GM13976 (cell line): ENCODE measurements at regions not wholly inside any gene's neighbourhood (a gene's known extent, or its start where the extent isn't known, plus 50 kb on each side); places are given as distances from the start of the nearest gene placed in this dataset.
"Not testable (repeated sequence)": the region's sequence is repeated elsewhere in the genome, so short reads cannot be mapped to it uniquely, and the experiment has no call there.

Source experiments
- DNase-seq: peaks from one replicate; pipeline ENCODE4 v3.0.0; 2012; ENCODE audit warnings: low spot score
- in situ Hi-C: fragments of 300-500 bp; cut with MboI; formaldehyde crosslinking; loops from one replicate; pipeline ENCODE4 v1.12.0; 2022; ENCODE audit warnings: low sequenced_read_pairs, mixed read lengths, inconsistent platforms; ENCODE audit not compliant: unreplicated experiment
- TF ChIP-seq, protein P1 (sequence below): IDR thresholded peaks from 2 replicates; pipeline ENCODE4 v1.5.1; 2012; ENCODE audit warnings: borderline replicate concordance, mild to moderate bottlenecking; ENCODE audit not compliant: insufficient read depth; ENCODE audit errors: extremely low read depth, missing control alignments, control extremely low read depth

DNA sequence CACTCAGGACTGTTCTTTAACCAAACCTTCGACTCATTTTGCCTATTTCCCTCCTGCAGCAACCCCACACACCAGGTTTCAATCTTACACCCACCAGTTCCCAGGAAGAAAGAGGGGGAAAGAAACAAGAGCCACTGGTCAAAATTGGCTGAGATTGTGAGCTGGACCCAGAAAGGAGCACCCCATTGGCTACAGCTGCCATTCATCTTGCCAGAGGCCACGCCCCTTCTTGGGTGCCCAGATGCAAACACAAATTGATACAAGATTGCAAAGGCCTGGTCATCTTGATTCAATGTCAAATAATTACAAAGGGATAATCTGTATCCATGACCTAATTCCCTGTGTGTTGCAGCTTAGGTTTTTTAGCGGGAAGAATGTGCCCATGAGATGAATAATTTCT is 258.4 kb downstream of the LIG4 start:
- no peak for DNase-seq
- TF ChIP-seq, protein P1, sequence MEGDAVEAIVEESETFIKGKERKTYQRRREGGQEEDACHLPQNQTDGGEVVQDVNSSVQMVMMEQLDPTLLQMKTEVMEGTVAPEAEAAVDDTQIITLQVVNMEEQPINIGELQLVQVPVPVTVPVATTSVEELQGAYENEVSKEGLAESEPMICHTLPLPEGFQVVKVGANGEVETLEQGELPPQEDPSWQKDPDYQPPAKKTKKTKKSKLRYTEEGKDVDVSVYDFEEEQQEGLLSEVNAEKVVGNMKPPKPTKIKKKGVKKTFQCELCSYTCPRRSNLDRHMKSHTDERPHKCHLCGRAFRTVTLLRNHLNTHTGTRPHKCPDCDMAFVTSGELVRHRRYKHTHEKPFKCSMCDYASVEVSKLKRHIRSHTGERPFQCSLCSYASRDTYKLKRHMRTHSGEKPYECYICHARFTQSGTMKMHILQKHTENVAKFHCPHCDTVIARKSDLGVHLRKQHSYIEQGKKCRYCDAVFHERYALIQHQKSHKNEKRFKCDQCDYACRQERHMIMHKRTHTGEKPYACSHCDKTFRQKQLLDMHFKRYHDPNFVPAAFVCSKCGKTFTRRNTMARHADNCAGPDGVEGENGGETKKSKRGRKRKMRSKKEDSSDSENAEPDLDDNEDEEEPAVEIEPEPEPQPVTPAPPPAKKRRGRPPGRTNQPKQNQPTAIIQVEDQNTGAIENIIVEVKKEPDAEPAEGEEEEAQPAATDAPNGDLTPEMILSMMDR = no peak
- in situ Hi-C loops = no loop called here

DNA sequence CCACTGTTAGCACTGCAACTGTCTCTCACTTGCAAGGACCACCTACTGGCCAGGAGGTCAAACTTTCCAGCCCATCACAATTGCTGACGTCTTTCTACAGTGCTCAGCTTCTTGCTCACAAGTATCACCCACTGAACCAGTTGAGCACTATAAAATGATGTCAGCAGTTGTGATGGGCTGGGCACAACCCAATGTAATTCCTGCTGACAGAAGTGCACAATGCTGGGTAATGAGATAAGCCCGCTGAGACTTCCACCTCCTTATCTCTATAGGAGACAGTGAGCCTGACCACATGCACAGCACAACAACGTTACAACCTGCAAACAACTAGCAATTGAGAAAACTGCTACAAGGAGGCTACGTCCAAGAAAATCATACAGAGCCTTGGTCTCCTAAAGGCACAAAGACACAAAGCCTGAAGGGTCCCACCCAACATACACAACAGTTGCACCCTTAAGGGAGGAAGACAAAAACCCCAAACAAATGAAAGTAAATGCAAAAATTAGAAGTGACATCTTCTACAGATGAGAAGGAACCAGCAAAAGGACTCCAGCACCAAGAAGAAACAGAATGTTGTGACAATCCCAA is 273.2 kb downstream of the LIG4 start:
- no peak for DNase-seq
- TF ChIP-seq, protein P1 = no peak
- in situ Hi-C loops = no loop called here

DNA sequence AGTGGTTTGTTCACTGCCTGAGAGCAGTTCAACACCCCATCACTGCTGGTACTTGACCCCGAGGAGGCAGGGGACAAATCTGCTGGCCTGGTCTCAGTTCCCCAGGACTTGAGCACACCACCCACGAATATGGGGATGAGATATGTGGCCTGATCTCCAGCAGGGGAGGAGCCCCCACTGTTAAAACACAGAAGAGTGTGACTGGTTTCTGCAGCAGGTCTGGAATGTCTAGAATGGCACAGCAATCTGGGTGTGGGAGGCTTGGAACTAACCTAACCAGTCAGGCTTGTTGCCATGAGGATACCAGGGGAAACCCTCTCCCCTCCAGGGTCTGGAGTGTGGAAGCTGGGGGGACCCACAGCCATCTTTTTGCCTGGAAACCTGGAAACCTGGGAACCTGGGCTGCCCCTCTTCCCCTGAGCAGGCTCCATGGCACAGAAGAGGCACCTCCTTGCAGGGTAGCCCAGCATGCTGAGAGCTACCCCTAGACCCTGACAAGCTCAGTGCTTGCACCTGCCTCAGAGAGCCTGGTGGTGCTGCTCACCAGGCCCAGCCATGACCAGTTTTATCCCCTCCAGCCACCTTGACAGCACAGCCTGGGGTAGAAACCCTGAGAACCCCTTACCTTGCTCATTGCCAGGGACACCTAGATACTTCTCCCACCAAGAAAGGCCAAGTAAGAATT is 273.8 kb downstream of the LIG4 start:
- DNase-seq = no peak
- TF ChIP-seq, protein P1 = no peak
- in situ Hi-C loops = no loop called here

DNA sequence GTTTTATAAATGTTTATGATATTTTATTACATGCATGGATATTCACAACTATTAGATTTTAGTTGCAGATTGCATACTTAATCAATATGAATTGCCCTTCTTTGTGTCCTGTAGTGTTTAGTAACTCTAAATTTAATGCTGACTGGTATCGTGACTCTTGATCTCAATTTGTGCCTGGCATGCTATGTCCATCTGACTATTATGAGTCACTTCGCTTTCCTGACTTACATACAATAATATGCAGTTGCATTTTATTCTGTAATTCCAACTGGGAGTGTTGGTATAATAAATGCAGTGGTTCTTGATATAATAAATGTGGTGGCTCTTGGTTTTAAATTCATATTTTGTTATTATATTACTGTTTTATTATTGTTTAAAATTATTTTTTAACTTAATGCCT is 277.5 kb downstream of the LIG4 start:
- TF ChIP-seq, protein P1 = no peak
- in situ Hi-C loops = no loop called here
- no peak for DNase-seq

DNA sequence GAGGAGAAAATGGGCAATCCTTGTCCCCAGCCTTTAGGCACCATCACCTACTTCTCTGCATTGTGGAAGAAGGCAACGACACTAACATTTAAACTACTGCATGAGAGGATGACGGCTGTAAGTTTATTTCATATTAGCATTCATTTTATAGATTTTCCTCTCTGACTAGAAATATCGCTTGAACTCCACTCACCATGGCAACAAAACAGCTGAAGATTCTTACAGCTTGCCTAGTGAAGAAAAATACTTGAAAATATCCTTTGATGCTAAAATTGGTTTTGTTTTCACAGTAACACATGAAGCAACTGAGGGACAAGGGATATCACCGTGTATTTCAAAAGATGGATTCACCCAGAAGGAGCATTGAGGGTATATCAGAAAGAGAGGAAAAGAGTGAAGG is 284.3 kb downstream of the LIG4 start:
- DNase-seq = no peak
- TF ChIP-seq, protein P1 = no peak
- in situ Hi-C loops = no loop called here

DNA sequence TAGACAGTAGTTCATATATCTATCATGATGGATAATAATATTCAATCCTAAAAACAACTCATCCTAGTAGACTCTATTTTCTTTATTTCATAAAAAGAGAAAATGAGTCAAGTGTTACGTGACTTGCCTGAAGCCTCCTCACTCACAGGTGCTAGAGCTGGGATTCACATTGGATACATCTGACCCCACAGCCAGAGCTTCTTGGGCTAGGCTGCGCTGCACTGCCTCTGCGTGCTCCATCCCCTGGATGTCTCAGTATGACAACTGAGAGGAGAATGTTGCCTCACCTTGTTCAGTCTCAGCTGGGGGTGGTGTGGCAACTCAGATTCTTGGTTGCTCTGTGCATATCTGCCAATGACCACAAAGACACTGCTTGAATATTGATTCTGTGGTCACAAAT is 286.6 kb downstream of the LIG4 start:
- TF ChIP-seq, protein P1 = no peak
- in situ Hi-C loops = no loop called here

DNA sequence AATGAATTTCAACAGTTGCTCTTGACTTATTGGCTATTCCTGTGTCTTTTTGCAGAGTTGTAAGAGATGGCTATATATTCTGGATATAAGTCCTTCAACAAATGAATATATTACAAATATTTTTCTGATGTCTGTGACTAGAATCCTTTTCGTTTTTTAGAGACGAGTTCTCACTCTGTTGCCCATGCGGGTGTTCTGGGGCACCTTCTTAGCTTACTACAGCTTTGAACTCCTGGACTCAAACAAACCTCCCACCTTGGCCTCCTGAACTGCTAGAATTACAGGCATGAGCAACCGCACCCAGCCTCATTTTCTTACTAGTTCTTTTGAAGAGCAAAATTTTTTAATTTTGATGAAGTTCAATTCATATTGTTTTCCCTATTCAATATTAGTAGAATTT is 287.8 kb downstream of the LIG4 start:
- TF ChIP-seq, protein P1 = no peak
- in situ Hi-C loops = no loop called here
- DNase-seq = no peak

More for the DNA sequence above, 286.6 kb downstream of the LIG4 start:
- no peak for DNase-seq

DNA sequence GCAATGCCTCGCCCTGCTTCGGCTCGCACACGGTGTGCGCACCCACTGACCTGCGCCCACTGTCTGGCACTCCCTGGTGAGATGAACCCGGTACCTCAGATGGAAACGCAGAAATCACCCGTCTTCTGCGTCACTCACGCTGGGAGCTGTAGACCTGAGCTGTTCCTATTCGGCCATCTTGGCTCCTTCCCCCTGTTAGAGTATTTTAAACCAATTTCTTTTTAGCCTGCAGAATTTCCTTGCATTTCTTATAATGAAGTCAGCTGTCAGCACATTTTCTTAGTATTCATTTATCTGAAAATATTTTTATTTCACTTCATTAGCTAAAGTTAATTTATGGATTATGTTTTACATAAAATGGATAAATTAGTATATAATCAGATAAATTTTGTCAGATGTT is 288.8 kb downstream of the LIG4 start:
- DNase-seq, in situ Hi-C loops: not testable (repeated sequence)

DNA sequence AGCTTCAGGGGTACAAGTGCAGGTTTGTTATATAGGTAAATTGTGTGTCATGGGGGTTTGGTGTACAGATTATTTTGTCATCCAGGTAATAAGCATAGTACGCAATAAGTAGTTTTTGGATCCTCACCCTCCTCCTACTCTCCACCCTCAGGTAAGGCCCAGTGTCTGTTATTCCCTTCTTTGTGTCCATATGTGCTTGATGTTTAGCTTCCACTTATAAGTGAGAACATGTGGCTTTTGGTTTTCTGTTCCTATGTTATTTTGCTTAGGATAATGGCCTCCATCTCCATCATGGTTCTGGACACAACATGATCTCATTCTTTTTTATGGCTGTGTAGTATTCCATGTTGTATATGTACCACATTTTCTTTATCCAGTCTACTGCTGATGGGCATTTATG is 298.4 kb downstream of the LIG4 start:
- DNase-seq, in situ Hi-C loops: not testable (repeated sequence)
